ENCODE measurements at regions not wholly inside any gene's neighbourhood (a gene's known extent, or its start where the extent isn't known, plus 50 kb on each side); places are given as distances from the start of the nearest gene placed in this dataset.

DNA sequence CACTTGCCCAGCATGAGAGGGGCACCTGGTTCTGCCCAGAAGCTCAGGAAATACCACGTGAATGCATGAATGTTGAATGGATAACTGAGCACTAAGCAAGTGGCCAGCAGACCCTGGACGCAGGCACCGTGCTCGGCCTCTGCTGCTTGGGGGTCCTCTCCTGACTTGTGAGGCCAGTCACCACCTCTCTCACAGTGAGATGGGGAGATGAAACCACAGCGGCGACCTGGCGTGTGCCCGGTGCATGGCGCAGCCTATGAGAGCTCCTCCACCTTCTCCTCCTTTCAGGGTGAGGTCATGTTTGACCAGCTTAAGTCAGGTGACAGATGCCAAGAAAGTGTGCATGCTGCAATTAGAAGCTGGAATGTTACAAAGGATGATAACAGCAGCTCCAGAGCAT lies 75.5 kb downstream of the HMX1 start:
- no peak for DNase-seq

DNA sequence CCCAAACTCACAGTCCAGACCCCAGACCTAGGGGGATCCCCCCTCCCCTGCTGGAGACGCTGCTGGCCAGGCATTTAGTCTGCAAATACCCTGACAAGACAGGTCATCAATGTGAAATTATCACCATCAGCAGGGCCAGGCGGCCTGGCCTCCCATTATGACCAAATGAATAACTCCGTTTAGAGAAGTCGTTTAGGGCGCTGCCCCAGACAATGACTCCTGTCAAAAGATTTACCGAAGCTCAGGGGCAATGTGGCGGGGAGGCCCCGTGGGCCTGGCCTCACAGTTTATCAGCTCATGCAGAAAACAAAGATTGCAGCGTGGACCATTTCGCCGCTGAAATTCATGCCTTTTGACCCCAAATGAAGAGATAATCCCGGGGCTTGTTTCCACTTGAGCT lies 76.5 kb downstream of the HMX1 start:
- no peak for DNase-seq

DNA sequence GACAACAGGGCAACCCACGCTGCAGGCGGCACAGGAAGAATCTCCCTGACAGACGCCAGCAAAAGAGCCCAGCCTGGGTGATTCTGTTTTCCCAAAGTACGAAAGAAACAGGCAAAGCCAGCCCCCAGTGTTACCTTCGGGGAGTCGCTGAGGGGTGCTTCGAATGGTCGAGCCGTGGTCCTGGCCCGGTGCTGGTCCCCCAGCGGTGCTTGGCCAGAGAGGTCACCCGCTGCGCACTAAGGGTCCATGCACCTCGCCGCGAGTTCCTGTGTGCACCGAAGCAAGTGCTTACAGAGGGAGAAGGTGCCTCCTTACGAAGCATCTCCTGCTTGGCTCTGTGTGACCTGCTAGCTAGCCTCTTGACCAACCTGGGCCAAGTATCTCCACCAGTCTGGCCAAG lies 77.1 kb downstream of the HMX1 start:
- DNase-seq: no peak

DNA sequence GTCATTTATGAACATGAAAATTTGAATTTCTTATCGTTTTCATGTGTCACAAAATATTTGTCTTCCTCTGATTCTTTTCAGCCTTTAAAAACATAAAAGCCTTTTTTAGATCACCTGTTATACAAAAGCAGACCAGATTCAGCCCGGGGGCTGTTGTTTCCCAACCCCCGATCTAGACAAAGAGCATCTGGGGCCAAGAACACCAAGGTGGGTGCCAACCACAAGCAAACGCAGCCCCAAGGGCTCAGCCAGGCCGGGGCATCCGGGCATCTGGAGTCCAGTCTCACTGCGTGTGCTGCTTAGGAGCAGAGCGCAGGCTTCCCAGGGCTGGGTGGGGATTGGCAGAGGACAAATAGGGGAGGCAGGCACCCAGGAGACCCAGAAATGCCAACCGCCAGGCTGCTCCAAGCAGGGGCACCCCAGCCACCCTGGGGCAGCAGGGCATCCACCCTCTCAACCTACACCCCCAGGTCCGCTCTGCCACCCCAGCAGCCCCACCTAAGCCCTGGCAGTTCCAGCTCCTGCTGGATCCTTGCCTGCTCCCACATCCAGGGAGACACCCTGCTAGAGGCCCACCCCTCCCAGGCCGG lies 78.0 kb downstream of the HMX1 start:
- no peak for DNase-seq

DNA sequence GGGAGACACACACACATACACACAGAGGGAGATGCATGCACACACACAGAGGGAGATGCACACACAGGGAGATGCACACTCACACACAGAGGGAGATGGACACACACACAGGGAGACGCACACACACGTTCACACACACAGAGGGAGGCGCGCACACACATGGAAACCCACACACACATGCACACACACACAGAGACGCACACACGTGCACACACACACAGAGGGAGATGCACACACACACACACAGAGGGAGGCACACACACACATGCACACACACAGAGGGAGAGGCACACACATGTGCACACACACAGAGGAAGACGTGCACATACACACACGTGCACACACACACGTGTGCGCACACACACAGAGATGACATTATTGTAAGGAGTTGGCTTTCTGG lies 79.1 kb downstream of the HMX1 start:
- no peak for DNase-seq

DNA sequence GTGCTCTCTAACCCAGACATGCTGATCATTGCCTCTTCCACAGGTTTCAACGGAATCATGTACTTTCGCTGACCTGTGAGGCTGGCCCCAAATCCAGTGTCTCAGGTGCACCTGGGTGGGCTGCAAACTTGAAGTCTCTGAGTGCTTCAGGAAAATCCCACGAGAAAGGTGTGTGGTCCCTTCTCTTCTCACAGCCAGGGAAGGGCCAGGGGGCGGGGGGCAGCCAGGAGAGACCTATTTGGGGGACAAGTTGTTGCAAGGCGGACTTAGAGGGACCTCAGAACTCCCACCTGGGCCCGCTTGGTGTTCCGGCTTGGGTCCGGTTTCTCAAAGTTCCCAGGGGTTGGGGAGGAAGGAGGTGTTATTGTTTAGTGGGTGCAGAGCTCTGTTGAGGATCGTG lies 80.0 kb downstream of the HMX1 start:
- DNase-seq: no peak

DNA sequence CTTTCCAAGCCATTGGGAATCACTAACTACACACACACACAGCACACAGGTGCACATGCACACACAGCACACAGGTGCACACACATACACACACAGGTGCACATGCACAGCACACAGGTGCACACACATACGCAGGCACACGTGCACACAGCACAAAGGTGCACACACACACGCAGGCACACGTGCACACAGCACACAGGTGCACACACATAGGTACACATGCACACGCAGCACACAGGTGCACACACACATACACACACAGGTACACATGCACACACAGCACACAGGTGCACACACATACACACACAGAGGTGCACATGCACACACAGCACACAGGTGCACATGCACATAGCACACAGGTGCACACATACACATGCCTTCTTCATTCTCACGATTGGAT lies 80.9 kb downstream of the HMX1 start:
- no peak for DNase-seq

DNA sequence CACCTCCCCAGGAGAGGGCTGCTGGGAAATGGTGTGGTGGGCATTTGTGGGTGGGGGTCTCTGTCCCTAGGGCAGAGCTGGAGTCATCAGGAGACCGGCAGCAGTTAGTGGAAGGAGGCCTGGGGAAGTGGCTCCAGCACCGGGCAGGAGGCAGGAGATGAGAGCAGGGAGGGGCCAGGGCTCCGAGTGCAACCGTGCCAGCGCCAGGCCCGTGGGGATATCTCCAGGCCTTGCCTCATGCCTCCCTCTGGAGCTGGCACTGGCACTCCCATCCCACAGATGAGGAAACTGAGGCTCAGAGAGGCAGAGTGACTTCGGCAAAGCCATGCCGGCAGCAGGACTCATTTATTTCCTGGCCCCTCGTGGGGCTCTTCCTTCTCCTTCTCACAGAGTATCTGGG lies 83.5 kb downstream of the HMX1 start:
- DNase-seq: no peak

DNA sequence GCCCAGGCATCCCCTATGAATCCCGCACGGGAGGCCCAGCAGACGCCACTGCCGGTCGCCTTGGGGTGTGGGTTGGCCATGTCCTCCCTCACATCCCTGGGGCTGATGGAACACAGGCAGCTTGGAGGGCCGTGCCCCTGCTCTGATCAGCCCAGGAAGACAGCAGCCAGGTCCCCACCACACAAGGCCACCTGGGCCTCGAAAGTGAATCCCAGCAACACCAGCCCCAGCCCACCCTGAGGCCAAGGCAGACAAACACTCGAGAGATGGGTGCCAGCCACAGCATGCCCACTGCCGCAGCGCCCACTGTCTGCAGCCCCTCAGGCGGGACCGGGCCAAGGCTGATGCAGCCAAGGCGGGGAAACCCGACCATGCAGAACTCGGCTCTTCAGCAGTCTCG lies 85.5 kb downstream of the HMX1 start:
- DNase-seq: no peak

DNA sequence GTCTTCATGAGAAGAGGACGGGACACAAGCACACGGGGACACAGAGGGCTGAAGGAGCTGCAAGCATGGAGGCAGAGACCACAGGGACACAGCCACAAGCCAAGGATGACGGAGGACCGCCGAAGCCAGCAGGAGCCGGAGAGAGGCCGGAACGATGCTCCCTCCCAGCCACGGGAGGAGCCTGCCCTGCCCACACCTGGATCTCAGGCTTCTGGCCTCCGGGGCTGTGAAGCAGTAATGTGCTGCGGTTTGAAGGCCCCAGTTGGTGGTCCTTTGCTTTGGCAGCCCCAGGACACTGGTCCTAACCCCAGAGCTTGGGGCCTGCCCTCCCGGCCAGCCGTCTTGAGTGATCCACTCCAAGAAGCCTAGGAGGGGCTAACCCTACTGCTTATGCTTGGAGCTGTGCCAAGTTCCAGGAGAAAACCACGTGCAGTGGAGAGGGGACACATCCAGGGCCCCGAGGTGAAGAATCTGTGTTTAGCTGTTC lies 85.9 kb downstream of the HMX1 start:
- DNase-seq: no peak

DNA sequence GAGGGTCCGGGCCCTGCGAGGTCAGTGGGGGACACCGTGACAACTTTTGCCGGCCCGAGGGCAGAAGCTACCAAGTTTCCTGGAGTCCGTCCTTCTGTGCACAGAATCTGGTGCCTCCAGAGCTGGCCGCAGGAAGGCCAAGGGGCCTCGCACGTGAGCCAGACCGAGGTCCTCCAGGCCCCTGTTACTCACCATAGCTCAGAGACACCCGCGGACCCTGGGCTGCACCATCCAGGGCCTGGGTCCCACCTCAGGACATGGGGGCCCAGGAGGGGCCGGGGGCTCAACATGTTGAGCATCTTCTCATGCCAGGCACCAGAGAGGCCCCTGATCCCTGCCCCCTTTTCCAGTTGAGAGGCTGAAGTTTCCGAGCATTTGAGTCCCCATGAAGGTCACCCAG lies 87.9 kb downstream of the HMX1 start:
- no peak for DNase-seq

DNA sequence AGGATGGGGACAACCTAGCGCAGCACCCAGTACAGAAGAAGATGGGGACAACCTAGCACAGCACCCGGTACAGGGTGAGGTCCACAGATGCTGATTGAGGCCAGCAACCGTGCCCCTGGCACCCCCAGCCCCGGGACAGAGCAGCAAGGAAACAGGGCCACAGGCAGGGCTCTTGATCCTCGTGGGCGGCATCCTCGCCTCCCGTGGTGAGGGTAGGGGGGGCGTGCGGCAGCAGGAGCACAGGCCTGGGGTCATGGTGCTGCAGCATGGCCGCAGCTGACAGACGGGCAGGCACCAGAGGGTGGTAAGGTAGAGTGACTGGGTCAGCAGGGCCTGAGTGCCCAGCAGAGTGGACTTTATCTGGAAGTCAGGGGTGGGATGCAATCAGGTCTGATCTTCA lies 89.5 kb downstream of the HMX1 start:
- DNase-seq: no peak

DNA sequence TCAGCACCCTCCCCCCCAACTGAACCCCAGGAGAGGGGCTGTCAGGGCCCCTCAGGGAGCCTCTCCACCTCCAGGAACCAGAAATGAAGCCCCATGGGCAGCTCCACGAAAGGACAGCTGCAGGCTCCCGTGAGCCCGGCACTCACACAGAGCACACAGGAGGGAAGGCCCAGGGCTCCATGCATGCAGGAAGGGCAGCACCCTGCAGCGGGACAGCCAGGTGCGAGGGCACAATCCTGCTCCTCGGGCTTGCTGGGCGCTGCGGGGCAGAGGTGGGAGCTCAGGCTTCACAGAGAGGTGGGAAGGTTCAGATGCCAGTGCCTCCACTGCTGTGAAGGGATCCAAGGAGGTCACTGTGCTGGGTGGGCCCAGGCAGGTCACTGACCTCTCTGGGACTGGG lies 90.0 kb downstream of the HMX1 start:
- no peak for DNase-seq

DNA sequence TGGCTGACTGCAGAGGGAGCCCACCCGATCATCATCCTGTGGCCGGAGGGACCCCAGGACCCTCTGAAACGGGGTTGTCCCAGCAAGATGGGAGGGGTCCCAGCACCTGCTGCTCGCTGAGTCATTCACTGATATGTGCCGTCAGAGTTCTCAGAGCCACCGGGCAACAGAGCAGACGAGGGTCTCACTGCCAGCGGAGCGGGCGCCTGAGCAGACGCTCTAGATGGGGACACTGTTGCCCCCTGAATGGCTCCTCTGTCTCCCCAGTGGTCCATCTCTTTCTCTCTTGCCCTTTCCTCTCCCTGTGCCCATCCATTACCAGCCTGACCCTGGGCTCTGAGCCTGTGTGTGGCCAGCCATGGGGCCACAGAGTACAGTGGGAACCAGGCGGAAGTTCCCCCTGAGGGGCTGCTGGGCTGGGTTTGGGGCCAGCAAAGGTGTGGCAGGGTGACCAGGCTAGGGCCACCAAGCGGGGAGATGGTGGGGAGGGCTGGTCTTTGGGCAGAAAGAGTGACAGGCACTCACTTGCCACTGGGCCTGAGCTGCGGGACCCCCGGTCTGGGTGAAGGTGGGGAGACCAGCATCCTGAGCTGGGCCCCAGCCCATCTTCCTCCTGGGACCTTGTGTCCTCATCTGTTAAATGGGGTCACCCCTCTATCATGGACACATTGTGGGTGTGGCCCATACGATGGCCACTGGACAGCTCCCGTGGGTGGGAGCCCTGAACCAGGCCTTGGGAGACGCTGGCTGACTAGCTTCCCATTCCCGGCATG lies 90.9 kb downstream of the HMX1 start:
- no peak for DNase-seq

DNA sequence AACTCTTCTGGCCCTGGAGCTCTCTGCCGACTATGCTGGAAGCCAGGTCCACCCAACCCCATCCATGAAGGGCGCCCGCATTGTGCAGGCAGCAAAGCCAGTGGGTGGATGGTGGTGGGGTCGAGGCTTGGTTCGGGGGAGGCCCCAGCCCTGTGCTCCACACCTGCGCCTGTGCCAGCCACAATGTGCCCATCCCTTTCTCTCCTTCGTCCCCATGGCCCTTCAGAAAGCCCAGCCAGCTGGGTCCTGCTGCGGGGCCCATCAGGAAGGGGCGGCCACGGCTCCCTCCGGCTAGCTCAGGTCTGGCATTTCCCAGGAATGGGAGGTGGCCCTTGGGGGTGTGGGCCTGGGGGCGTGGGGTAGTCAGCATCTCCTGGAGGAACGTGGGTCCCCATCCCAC lies 91.6 kb downstream of the HMX1 start:
- no peak for DNase-seq

DNA sequence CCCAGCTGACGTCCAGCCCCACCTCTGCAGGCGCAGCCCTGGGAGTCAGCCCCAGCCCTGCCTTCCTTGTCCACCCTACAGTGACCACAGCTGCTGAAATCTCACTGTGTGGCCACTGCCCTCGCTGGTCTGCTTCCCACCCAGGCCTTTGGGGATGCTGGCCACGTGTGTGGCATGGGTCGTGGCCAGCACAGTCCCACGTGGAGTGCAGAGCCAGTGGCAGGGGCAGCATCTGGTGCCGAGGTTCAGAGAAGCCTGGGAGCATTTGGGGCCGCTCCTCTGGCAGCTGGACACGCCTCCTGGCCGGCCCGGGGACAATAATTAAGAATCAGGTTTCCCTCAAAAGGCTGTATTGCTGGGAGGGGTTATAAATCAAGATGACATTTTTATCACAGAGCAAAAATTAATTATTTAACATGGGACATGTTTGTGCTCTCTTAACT lies 92.1 kb downstream of the HMX1 start:
- DNase-seq: no peak

DNA sequence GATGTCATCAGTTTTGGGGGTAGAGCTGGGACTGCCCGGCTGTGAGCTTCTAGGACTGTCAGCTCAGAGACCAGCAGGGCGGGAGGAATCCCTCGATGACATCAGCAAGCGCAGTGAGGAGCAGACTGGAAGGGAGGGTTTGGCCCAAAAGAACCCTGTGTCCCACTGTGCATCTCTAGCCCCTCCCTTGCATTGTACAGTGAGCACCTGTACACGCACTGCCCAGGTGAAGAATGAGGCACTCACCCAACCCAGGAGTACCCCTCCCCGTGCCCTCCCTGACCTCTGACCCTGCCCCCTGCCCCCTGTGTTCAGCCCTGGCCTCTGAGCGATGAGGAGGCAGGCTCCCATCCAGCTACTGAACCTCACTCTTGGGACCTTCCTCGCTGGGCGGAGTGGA lies 92.9 kb downstream of the HMX1 start:
- DNase-seq: no peak

DNA sequence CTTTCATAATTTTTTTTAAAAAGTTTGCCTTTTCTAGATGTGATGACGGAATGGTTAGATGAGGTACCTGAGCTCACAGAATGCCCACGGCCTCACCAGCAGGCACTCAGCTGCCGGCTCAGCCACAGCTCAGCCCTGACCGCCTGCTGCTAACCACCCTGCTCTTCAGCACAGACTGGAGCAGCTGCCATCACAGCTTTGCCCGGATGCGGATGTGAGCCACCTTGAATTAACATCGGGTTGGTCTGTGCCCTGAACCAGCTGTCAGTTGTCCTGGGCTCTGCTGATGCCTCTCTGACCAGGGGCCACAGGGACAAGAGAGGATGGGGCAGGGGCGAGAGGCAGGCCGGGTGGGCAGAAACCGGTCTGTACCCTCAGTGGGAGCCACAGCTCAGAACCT lies 93.3 kb downstream of the HMX1 start:
- DNase-seq: no peak

DNA sequence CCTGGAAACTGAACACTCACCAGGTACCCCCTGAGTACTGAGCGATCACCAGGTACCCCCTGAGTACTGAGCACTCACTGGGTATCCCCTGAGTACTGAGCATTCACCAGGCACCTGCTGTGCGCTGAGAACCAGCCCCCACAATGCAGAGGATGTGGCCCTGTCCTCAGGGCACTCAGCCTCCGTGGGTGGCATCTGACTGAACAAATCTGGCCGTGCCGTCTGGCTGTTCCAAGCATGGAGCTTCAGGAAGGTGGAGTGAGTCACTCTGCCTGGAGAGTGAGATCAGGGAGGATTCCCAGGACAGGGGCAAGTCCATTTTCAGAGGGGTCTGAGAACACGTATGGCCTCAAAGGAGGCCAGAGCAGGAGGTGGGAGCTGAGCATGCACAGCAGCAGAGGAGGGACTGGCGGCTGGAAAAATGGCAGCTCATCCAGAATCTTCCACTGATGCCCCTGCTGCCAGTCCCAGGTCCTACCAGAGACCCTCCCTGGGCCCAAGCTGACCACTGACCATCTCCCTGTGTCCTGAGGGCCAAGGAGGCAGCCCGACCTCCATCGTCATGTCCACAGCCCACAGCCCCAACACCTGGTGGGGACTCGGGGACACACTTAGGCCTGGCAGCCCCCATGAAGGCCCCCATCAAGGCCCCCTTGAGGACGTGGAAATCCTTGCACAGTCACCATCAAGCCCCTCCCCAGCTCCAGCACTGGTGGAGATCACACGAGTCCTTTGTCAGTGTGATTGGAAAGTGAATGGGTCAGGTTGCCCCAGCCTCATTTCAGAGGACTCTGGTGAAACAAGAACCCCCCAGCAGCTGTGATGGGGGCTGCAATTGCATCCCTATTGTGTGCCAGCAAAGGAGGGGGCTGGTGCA lies 94.1 kb downstream of the HMX1 start:
- no peak for DNase-seq

DNA sequence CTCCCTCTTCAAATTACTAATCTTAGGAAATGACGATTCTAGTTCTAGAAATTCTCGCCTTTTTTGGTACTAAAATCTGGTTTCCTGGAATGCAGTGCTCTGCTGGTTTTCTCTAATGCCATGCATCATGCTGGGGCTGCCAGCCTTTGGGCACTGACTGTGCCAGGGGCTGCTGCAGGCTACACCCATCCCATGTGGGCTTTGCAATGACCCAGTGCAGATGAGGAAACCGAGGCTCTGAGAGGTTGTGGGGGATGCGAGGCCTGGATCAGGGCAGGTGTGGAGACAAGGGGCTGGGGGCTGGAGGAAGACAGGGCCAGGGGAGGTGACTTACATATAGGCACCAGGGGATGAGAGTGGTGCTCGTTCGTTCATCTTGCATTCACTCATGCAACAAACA lies 95.3 kb downstream of the HMX1 start:
- DNase-seq: no peak

DNA sequence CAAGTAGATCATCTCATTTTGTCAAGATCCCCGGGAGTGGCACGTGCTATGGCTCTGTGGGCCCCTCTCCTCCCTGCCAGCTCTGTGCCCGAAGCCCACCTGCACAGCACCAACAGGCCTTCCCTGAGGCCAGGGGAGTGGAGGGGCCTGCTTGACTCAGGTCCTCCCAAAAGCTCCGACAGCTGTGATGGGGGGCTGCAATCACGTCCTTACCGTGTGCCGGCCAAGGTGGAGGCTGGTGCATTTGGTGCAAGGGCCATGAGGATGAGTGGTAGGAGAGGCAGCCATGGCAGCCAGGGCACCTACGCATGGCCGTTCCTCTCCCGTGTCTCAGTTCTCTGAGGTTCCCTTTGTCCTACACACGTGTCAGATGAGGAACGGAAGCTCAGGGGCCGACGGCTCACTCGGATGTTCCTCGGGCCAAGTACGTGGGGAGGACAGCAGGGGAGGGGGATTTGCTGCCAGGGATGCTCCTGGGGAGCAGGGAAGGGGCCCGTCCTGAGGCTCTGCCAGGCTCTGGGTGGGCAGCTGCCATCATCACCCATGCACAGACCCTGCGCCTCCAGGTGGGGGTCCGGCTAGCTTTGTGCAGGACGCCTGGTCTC lies 95.8 kb downstream of the HMX1 start:
- DNase-seq: no peak

DNA sequence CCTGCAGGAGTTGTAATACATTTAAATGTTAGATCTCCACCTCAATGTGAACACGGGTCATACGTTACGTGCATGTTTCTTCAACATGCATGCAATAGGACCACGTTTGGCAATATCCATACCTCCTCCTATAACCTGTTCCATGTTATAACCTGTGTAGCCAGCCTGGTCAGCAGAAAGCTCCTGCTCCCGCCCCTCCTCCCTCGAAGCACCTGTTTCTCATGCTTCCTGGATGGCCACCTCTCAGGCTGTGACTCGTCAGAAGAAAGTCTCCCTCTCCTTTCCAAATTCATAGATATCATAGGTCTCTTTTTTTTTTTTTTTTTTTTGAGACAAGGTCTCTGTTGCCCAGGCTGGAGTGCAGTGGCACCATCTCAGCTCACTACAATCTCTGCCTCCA lies 96.5 kb downstream of the HMX1 start:
- no peak for DNase-seq

DNA sequence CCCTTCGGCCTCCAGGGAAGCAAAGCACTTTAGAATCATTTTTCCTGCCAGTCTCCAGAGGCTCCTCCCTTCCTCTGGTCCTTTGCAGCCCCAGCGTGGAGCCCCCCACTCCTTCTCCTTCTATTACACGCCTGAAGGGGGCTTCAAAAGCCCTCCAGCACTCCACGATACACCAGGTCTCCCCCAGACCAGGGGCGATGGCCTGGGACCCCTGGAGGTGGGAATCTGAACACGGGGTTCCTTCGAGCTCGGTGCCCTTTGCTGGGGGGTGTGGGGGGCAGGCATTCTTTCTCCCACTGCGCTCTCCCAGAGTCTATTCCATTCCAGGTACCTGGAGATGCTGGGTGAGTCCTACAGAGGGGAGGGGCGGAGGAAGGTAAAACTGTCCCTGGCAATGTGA lies 97.6 kb downstream of the HMX1 start:
- no peak for DNase-seq
